Ishikawa (cell line): ENCODE measurements at regions not wholly inside any gene's neighbourhood (a gene's known extent, or its start where the extent isn't known, plus 50 kb on each side); places are given as distances from the start of the nearest gene placed in this dataset.
A peak's percentile ranks its signal among the peaks of the same experiment; 100 is the strongest.

ENCODE experiments used
- CEBPB ChIP-seq: IDR thresholded peaks from 2 replicates; pipeline ENCODE4 v1.6.1; 2012
- CREB1 ChIP-seq: IDR thresholded peaks from 2 replicates; pipeline ENCODE4 v1.6.1; 2012; ENCODE audit warnings: low read depth
- EGR1 ChIP-seq: IDR thresholded peaks from 2 replicates; pipeline ENCODE4 v1.6.1; 2012
- EP300 ChIP-seq: IDR thresholded peaks from 2 replicates; pipeline ENCODE4 v1.6.1; 2012; ENCODE audit warnings: borderline replicate concordance
- FOXM1 ChIP-seq: IDR thresholded peaks from 2 replicates; pipeline ENCODE4 v1.6.1; 2012; ENCODE audit warnings: low read depth, borderline replicate concordance
- NFIC ChIP-seq: IDR thresholded peaks from 2 replicates; pipeline ENCODE4 v1.6.1; 2012
- RAD21 ChIP-seq: IDR thresholded peaks from 2 replicates; pipeline ENCODE4 v1.6.1; 2012; ENCODE audit warnings: low read depth
- TAF1 ChIP-seq: IDR thresholded peaks from 2 replicates; pipeline ENCODE4 v1.6.1; 2012; ENCODE audit warnings: low read depth, mild to moderate bottlenecking
- TCF12 ChIP-seq: IDR thresholded peaks from 2 replicates; pipeline ENCODE4 v1.6.1; 2012; ENCODE audit warnings: low read depth
- TEAD4 ChIP-seq: IDR thresholded peaks from 2 replicates; pipeline ENCODE4 v1.6.1; 2012
- YY1 ChIP-seq: IDR thresholded peaks from 2 replicates; pipeline ENCODE4 v1.6.1; 2012; ENCODE audit warnings: low read depth
- ZBTB7A ChIP-seq: IDR thresholded peaks from 2 replicates; pipeline ENCODE4 v1.6.1; 2012; ENCODE audit warnings: low read depth
- TF ChIP-seq, protein P1 (sequence below): IDR thresholded peaks from 2 replicates; pipeline ENCODE4 v1.6.1; 2012; ENCODE audit warnings: low read depth, mild to moderate bottlenecking
- TF ChIP-seq, protein P2 (sequence below): IDR thresholded peaks from 2 replicates; pipeline ENCODE4 v1.6.1; 2012
- TF ChIP-seq, protein P3 (sequence below): IDR thresholded peaks from 2 replicates; pipeline ENCODE4 v1.6.1; 2012

GRCh38 chr13:53368948-53369347 lies 340.3 kb downstream of the OLFM4 start:
- TF ChIP-seq YY1 (no peak), TCF12 (no peak), RAD21 (no peak), TAF1 (no peak), FOXM1 (no peak), CEBPB (no peak), EGR1 (no peak), CREB1 (no peak), ZBTB7A (no peak), NFIC (no peak), EP300 (no peak), TEAD4 (no peak)
- TF ChIP-seq, protein P1, sequence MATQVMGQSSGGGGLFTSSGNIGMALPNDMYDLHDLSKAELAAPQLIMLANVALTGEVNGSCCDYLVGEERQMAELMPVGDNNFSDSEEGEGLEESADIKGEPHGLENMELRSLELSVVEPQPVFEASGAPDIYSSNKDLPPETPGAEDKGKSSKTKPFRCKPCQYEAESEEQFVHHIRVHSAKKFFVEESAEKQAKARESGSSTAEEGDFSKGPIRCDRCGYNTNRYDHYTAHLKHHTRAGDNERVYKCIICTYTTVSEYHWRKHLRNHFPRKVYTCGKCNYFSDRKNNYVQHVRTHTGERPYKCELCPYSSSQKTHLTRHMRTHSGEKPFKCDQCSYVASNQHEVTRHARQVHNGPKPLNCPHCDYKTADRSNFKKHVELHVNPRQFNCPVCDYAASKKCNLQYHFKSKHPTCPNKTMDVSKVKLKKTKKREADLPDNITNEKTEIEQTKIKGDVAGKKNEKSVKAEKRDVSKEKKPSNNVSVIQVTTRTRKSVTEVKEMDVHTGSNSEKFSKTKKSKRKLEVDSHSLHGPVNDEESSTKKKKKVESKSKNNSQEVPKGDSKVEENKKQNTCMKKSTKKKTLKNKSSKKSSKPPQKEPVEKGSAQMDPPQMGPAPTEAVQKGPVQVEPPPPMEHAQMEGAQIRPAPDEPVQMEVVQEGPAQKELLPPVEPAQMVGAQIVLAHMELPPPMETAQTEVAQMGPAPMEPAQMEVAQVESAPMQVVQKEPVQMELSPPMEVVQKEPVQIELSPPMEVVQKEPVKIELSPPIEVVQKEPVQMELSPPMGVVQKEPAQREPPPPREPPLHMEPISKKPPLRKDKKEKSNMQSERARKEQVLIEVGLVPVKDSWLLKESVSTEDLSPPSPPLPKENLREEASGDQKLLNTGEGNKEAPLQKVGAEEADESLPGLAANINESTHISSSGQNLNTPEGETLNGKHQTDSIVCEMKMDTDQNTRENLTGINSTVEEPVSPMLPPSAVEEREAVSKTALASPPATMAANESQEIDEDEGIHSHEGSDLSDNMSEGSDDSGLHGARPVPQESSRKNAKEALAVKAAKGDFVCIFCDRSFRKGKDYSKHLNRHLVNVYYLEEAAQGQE: no peak
- TF ChIP-seq, protein P2, sequence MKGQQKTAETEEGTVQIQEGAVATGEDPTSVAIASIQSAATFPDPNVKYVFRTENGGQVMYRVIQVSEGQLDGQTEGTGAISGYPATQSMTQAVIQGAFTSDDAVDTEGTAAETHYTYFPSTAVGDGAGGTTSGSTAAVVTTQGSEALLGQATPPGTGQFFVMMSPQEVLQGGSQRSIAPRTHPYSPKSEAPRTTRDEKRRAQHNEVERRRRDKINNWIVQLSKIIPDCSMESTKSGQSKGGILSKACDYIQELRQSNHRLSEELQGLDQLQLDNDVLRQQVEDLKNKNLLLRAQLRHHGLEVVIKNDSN: no peak
- TF ChIP-seq, protein P3, sequence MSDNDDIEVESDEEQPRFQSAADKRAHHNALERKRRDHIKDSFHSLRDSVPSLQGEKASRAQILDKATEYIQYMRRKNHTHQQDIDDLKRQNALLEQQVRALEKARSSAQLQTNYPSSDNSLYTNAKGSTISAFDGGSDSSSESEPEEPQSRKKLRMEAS: no peak

DNA sequence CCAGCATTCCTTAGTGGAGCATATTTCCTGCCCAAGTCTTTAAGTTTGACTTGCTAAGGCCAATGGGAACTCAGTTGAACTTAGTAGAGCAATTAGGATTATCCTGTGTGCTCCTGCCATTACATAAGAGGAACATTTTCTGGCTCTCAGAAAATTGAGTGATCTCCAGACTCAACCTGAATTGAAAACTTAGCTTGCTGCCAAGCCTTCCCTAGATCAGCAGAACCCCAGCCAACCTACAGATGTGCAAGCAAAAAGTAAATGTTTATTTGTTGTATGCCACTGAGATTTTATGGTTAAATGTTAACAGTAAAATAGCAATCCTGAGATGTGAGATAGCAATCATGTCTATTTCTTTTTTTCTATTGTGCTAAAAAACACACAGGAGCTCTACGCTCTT lies 350.9 kb downstream of the OLFM4 start:
- TF ChIP-seq, protein P1: no peak
- TF ChIP-seq TCF12 (no peak), FOXM1 (no peak), ZBTB7A (no peak), NFIC (no peak), TAF1 (no peak), RAD21 (no peak)
- TF ChIP-seq, protein P3: no peak

DNA sequence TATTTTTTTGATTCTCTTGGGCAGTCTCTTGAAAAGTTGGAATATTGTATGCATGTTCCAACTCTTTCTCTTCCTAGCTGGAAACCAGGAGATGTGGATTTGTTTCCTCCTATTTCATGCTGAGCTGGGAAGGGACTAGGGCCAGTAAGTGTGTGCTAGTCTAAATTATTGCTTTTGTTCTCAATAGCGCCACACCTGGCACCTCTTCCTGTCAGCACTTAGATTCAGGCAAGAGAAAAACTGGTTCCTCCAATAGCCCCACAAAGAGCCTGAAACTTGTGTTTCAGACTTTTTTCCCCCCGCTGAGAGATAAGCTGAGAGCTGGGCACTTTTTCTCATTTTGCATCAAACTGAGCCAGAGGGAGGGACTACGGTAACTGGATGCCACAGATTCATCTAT lies 353.4 kb downstream of the OLFM4 start:
- TF ChIP-seq EGR1 (no peak), TAF1 (no peak), TEAD4 (no peak), YY1 (no peak)

- TF ChIP-seq CREB1 (no peak), ZBTB7A (no peak), RAD21 (no peak), EP300 (no peak), EGR1 (no peak), FOXM1 (no peak), TAF1 (no peak), TEAD4 (no peak), YY1 (no peak), NFIC (no peak), TCF12 (no peak), CEBPB (no peak)
- TF ChIP-seq, protein P3: no peak
- TF ChIP-seq, protein P2: no peak
- TF ChIP-seq, protein P1: no peak
Measured at GRCh38 chr13:53398051-53398450, 369.4 kb downstream of the OLFM4 start.

- TF ChIP-seq, protein P2: no peak
- TF ChIP-seq CEBPB (no peak), RAD21 (0 out of 2 replicates have a peak, but pooled peaks have one; percentile 5), NFIC (no peak), EGR1 (no peak)
Measured at GRCh38 chr13:53405616-53406015, 377.0 kb downstream of the OLFM4 start.
